Left kidney (tissue), 1 donor: ENCODE measurements at regions not wholly inside any gene's neighbourhood (a gene's known extent, or its start where the extent isn't known, plus 50 kb on each side); places are given as distances from the start of the nearest gene placed in this dataset.
A peak's percentile ranks its signal among the peaks of the same experiment; 100 is the strongest.
"Not testable (repeated sequence)": the region's sequence is repeated elsewhere in the genome, so short reads cannot be mapped to it uniquely, and the experiment has no call there.

Source experiments
- DNase-seq: peaks from one replicate; pipeline ENCODE4 v3.0.0-alpha.2; 2013

GRCh38 chr9:111276431-111277128 lies 53.4 kb downstream of the OR2K2 start:
- DNase-seq = no peak

DNA sequence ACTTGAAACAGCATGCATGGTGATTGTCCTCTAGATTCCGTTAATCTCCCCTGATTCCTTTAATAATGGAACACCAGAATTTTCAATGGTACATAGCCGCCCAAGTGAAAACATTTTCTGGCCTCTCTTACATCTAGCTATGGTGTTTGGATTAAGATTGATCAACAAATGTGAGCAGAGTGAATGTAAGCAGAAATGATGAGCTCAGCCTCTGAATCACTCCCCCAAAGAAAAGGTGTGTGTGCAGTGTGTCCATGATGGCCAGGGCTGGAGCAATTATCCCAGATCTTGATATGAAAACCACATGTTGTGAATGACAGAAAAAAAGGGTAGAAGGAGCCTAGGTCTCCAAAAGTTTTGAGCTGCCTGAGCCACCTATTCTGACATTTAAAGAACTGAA lies 55.3 kb downstream of the OR2K2 start:
- DNase-seq = no peak

DNA sequence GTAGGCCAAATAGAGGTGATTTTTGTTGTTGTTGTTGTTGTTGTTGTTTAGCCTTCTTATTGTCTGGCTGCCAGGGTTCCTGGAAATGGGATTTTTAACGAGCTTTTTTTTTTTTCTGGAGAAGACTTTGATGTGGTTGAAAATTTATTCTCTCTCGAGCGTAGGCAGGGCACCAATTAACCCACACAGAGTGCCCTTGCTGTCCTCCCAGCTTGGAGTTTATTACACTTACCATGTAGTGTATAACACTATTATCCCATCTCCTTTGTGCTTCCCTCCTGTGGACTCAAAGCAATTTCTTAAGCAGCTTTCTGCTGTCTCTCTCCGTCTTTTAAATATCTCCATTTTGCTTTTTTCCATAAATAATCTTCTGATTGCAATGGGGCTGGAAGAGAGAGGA lies 57.4 kb downstream of the OR2K2 start:
- peak; percentile 28 for DNase-seq

DNA sequence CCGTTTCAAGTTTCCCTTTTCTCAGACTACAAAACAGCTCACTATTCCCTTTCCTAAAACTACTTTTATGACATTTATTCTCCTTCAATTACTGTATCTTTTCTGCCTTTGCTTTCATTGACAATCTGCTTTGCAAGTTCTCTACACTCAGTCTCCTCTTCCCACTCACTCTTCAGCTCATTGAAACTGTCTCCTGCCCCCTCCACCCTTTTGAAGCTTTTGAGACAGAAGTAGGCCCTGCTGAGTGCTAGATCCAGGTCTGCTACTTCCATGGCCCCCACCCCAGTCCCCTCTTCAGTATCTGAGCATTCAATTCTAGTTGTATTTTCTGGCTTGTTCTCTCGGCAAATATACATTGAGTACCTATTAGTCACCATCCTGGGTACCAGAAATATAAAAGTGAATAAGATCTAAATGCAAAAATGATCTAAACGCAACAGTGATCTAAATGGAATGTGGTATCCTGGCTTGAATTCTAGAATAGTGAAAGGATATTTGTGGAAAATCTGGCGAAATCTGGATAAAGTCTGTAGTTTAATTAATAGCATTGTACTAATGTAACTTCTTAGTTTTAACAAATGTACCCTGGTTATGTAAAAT lies 58.4 kb downstream of the OR2K2 start:
- no peak for DNase-seq

GRCh38 chr9:111271047-111271446 lies 59.0 kb downstream of the OR2K2 start:
- no peak for DNase-seq

GRCh38 chr9:111266024-111266423 lies 64.0 kb downstream of the OR2K2 start:
- DNase-seq = not testable (repeated sequence)

DNA sequence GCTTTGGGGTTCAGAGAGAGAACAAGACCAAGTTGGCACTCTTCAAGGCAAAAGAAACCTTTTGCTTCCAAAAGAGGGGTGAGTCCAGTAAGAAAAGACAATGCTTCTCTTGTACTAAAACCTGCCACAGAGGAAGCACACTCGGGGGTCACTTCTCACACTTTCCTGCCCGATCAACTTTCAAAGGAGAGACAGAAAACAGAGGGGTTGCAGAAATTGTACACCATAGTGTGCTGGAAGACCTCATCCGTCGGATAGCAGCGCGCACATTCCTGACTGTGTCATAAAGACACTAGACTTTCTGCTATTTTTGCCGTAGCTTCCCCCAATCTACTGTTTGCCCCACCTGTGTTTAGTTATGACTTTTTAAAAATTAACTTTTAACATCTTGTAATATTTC lies 66.9 kb downstream of the OR2K2 start:
- peak; percentile 35 for DNase-seq

GRCh38 chr9:111258875-111259271 lies 71.2 kb downstream of the OR2K2 start:
- no peak for DNase-seq

DNA sequence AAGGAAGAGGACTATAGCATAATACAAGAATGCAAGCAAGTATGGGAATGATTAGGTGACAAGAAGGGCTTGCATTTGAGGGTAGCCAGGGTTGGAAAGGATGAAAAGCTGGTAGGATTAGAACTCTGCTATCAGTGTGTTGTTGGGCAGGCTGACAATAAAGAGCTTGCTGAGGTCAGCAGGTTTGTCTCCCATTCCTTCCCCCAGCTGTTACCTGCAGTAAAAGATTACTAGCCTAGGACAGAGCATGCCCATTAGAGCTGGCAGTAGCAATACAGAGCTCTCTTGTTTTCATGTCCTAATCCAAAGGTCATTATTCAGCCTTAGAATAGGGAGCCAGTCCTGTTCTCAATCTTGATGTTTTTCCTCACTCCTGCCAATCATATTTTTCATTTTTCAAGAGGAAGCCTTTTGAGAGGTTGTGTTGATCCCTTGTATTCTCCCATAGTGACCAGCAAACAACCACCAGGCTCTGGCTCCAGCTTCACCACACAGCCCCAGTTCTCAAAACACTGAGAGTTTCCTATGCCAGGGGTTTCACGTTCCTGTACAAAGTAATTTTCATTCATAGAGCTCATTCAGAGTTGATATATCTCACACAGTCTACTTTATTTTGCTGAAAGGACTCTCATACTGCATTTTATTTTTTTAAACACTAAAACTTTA lies 71.7 kb downstream of the OR2K2 start:
- no peak for DNase-seq

DNA sequence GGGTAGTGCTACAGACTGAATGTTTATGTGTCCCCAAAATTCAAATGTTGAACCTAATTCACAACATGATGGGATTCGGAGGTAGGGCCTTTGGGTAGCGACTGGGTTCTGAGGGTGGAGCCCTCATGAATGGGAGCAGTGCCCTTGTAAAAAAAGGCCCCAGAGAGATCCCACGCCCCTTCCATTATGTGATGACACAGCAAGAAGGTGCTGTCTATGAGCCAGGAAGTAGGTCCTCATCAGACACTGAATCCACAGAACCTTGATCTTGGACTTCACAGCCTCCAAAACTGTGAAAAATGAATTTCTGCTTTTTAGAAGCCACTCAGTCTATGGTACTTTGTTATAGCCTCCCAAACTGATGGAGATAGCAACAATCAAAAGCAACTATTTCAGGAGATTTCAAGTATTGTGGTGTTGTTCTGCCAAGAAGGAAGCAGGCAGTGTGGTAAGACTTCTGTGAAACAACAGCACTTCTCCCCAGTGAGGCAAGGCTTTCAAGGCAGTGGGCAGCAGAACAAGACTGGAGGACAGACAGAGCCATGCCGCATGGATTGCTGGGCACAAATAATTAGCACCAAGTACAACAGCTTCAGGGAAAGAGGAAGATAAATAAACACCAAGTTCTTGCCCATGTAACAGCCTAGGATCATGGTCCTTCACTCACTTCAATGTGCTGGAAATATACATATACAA lies 76.1 kb downstream of the OR2K2 start:
- no peak for DNase-seq

GRCh38 chr9:111250875-111251842 lies 78.9 kb downstream of the OR2K2 start:
- no peak for DNase-seq

GRCh38 chr9:111237447-111237846 lies 92.6 kb downstream of the OR2K2 start:
- DNase-seq = no peak

- DNase-seq = no peak
These were observed 93.7 kb downstream of the OR2K2 start for GRCh38 chr9:111236332-111236731.

DNA sequence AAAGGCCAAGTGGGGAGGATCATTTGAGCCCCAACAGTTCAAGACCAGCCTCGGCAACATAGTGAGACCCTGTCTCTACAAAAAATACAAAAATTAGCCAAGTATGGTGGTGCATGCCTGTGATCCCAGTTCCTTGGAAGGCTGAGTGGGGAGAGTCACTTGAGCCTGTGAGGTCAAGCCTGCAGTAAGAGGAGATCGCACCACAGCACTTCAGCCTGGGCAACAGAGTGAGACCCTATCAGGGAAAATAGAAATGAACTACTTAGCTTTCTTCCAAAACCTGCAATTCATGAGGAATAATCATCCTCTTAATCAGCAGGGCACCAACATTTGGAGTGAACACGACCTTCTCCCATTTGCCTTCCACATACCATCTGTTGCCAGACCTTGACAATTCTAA lies 96.1 kb downstream of the OR2K2 start:
- DNase-seq = no peak

DNA sequence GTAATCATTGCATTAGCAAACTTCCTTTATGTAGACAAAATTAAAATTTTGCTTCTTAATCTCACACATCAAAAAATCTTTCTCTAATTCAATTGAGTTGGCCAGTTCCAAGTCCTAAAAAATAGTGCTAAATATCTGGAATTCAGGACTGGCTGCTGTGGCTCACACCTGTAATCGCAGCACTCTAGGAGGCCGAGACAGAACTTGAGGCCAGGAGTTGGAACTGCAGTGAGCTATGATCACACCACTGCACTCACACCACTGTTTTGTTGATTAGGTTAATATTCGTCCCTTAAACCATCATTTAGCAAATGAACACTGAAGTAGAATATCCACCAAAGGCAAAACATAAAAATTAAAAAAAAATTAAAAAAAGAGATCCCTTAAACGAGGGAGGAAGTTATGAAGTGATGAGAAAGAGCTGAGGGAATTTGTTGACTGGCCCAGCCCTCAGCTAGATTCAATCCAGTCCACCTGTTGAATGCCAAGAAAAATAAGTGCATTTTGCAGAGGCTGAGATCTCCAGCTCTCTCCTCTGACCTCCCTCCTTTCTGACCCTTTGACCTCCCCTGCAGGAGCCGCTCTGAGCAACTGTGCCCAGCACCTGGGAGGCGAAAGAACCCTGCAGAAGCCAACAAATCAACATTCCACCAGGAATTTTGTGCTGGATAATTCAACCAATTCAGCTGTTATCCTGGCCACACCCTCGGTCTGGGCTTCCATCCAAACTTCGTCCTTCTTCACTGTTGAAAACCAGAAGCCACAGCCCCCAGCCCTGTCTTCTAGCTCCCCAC lies 96.8 kb downstream of the OR2K2 start:
- no peak for DNase-seq

- DNase-seq = no peak
These were observed 98.0 kb downstream of the OR2K2 start for GRCh38 chr9:111231801-111232580.

DNA sequence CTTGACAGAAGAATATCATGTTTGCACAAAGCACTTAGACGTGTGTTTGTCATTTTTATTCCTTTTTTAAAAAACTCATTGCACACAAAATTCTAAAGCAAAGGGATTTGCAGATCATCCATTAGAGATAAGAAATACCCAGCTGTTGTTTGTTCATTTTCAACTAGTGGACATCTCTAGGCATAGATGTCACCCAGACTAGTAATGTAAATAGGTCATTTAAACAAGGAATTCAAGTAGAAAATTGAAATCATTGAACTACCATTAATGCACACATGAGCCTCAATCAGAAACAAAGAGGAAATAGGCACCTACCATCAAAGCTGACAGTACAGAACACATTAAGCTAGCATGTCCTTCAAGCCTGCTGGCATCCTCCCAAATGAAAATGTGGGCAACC lies 107.3 kb downstream of the OR2K2 start:
- no peak for DNase-seq

GRCh38 chr9:111212874-111213273 lies 117.2 kb downstream of the OR2K2 start:
- DNase-seq = no peak

DNA sequence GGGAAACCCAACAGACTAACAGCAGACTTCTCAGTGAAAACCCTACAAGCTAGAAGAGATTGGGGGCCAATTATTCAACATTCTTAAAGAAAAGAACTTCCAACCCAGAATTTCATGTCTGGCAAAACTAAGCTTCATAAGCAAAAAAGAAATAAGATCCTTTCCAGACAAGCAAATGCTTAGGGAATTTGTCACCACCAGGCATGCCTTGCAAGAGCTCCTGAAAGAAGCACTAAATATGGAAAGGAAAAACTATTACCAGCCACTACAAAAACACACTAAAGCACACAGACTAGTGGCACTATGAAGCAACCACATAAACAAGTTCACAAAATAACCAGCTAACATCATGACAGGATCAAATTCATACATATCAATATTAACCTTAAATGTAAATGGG lies 131.1 kb downstream of the OR2K2 start:
- no peak for DNase-seq

DNA sequence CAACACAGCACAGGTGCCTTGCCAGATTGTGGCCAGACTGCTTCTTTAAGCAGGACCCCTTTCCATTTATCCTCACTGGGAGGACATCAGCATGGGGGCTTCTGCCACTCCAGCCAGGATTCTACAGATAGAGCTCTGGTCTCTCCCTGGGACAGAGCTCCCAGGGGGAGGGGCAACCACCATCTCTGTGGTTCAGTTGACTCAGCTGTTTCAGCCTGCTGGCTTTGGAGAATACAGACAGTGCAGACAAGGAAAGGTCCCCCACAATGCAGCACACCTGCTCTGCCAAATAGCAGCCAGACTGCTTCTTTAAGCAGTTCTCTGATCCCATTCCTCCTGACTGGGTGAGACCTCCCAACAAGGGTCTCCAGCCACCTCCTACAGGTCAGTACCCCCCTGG lies 132.8 kb downstream of the OR2K2 start:
- DNase-seq = no peak
